Upper lobe of left lung (tissue), 6 donors: ENCODE measurements at regions not wholly inside any gene's neighbourhood (a gene's known extent, or its start where the extent isn't known, plus 50 kb on each side); places are given as distances from the start of the nearest gene placed in this dataset.

Experiments used
- ATAC-seq, 2 donors: fragments of 200-7000 bp; cut with Tn5 transposase; one replicate each; pipeline ENCODE4 v1.9.1; 2022; ENCODE audit warnings: mild to moderate bottlenecking in 2 of 2, moderate library complexity in 2 of 2; ENCODE audit not compliant: low FRiP score in 2 of 2
- DNase-seq, 2 donors: peaks; one replicate each; pipeline ENCODE4 v3.0.0-alpha.2; 2019 to 2020
- H3K27ac ChIP-seq, 4 donors: fragments of 200-600 bp; sonication (generic); one replicate each; pipeline ENCODE4 v1.5.1; 2016 to 2019
- H3K27me3 ChIP-seq, 4 donors: fragments of 200-600 bp; sonication (generic); one replicate each; pipeline ENCODE4 v1.5.1; 2017 to 2019
- H3K36me3 ChIP-seq, 4 donors: fragments of 200-600 bp; sonication (generic); one replicate each; pipeline ENCODE4 v1.5.1; 2016 to 2019
- H3K4me1 ChIP-seq, 4 donors: fragments of 200-600 bp; sonication (generic); one replicate each; pipeline ENCODE4 v1.5.1; 2018 to 2019
- H3K4me3 ChIP-seq, 4 donors: fragments of 200-600 bp; sonication (generic); one replicate each; pipeline ENCODE4 v1.5.1; 2017 to 2019; ENCODE audit warnings: mild to moderate bottlenecking in 2 of 4, moderate library complexity in 1 of 4
- H3K9me3 ChIP-seq, 4 donors: fragments of 200-600 bp; sonication (generic); one replicate each; pipeline ENCODE4 v1.5.1; 2018 to 2019
- EP300 ChIP-seq, 4 donors: sonication (generic); formaldehyde crosslinking; IDR thresholded peaks; one replicate each; pipeline ENCODE4 v1.5.1; 2017; ENCODE audit warnings: antibody characterized with exemption in 4 of 4, control low read depth in 2 of 4
- POLR2A ChIP-seq, 4 donors: fragments of 450-650 bp; IDR thresholded peaks; one replicate each; pipeline ENCODE4 v1.5.1; 2016 to 2017; ENCODE audit warnings: antibody characterized with exemption in 4 of 4, mild to moderate bottlenecking in 2 of 4
- POLR2AphosphoS5 ChIP-seq, 2 donors: sonication (generic); formaldehyde crosslinking; IDR thresholded peaks; one replicate each; pipeline ENCODE4 v1.5.1; 2017; ENCODE audit warnings: antibody characterized with exemption in 2 of 2
- WGBS, 2 donors: methylation state at CpG; one replicate each; pipeline ENCODE4 v1.1.5; 2017 to 2018; 5-methylcytosine and 5-hydroxymethylcytosine counted together
- TF ChIP-seq, protein P1 (sequence below), 6 experiments: fragments of 450-650 bp in 4 of 6; fragments of 200-600 bp in 2 of 6; sonication (generic) in 2 of 6; IDR thresholded peaks; one replicate each; pipeline ENCODE4 v1.5.1; 2016 to 2019; ENCODE audit warnings: antibody characterized with exemption in 6 of 6
- donor health status: DM: no; HTN: no; CAD: no; lungs with moderate emphysema.
- donor health status: DM: no; HTN: yes; CAD: no; lungs with severe emphysema.

DNA sequence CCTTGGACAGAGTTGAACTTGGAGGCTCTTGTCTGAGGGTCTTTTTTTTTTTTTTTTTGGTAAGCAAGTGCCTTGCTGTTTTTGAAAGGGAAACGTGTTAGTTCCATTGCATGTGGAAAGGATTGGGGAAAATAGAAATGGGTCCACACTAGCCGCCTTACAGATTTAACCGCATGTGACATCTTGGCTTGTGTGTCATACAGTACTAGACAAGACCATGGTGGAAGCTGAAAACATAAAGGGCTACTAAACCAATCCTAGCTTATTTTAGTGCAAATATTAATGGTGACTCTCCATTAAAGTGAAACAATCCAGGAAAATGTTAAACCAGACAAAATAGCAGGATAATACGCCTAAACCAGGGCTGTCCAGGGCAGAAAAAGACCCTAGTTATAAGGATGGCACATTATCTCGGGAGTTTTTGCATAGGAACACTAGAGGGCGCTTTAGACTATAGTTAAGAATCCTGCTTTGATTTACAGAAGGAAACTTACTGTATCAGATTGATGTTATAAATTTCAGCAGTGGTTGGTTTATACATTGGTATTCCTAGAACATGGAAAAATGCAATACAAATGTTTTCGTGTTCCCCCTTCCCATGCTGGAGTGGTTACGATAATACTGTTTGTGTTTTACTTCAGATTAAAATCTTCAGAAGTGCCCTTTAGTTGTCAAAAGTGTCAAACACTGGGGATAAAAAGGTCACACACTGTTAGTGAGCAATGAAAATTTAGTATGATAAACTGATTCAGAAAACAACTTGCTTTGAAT, 59.8 kb upstream of the DEK start:
- Histone ChIP-seq H3K36me3 (no peaks in the 10 kb centered on the region), H3K9me3 (no peaks in the 10 kb centered on the region), H3K27ac (no peak overlapping the region), H3K27me3 (no peaks in the 10 kb centered on the region), H3K4me1 (peaks cover 0 to 15% (median 10%) of the 10 kb centered on the region in 4 donors), H3K4me3 (no peak overlapping the region)
- DNase-seq, result no peak
- whole genome bisulfite sequencing, 2 donors, result 31% methylated on average over 8 of the region's 8 CpGs
- ATAC-seq, result peak; percentile 66 to 84
- TF ChIP-seq, protein P1, sequence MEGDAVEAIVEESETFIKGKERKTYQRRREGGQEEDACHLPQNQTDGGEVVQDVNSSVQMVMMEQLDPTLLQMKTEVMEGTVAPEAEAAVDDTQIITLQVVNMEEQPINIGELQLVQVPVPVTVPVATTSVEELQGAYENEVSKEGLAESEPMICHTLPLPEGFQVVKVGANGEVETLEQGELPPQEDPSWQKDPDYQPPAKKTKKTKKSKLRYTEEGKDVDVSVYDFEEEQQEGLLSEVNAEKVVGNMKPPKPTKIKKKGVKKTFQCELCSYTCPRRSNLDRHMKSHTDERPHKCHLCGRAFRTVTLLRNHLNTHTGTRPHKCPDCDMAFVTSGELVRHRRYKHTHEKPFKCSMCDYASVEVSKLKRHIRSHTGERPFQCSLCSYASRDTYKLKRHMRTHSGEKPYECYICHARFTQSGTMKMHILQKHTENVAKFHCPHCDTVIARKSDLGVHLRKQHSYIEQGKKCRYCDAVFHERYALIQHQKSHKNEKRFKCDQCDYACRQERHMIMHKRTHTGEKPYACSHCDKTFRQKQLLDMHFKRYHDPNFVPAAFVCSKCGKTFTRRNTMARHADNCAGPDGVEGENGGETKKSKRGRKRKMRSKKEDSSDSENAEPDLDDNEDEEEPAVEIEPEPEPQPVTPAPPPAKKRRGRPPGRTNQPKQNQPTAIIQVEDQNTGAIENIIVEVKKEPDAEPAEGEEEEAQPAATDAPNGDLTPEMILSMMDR (IDR thresholded peaks at IDR 0.05), result peak; percentile 55 to 80 (median 72)
- TF ChIP-seq POLR2A (IDR thresholded peaks at IDR 0.05), result no peak

DNA sequence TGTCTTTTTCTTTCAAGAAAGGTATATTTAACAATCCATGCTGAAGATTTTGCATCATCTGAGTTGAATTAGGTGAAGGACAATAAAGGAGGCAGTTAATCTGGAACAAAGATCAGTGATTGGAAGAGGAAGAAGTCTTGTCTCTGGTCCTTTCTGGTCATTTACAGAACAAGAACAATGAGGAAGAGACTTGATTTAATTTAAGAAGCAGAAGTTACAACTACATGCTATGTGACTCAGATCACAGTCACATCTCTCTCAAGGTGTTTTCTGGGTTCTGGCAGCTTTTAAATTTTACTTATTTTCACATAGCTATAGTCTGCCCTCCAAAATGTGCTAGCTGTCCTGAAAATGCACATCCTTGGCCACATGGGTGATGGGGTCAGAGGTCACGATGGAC, 53.5 kb upstream of the DEK start:
- H3K27ac ChIP-seq, result no peak overlapping the region
- ATAC-seq (no peak), DNase-seq (no peak)
- H3K4me3 ChIP-seq, result no peak overlapping the region
- H3K27me3 ChIP-seq, result no peaks in the 10 kb centered on the region
- no peaks in the 10 kb centered on the region for H3K4me1 ChIP-seq
- H3K9me3 ChIP-seq, result no peaks in the 10 kb centered on the region
- TF ChIP-seq, protein P1 (IDR thresholded peaks at IDR 0.05), result no peak
- no peak for TF ChIP-seq EP300 (IDR thresholded peaks at IDR 0.05)
- TF ChIP-seq POLR2AphosphoS5 (IDR thresholded peaks at IDR 0.05), result no peak
- no peak for TF ChIP-seq POLR2A (IDR thresholded peaks at IDR 0.05)
- WGBS, 2 donors, result 0 to 47% methylated on average over 1 of the region's 1 CpG
- H3K36me3 ChIP-seq, result no peaks in the 10 kb centered on the region

DNA sequence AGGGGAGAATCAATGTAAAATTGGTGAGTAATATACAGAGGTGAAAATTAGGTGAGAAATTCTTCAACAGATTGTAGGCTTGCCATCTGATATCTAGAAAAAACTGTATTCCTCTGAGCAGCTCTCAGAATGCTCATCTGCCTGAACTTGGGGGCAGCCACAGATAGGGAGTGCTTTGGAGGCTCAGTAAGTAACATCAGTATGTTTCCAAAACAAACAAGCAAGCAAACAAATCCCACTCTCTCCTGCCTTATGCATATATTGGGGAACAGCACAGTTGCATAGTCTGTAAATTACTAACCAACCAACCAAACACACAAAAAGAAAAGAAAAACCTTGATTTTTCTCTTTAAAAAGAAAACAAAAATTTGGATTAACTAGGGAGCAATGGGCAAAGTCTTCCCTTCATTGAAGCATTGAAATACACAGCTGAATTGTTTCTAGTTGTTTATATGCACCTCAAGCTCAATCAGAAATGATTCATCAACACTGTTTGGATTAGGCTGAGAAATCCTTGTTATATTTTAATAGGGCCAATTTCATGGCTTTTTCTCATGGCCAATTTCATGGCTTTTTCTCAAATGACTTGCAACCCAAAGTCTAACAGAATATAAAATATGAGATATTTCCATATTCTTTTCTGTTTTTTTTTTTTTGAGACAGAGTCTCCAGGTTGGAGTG, 50.1 kb upstream of the DEK start:
- Histone ChIP-seq H3K4me1 (no peaks in the 10 kb centered on the region), H3K9me3 (no peaks in the 10 kb centered on the region), H3K27me3 (no peaks in the 10 kb centered on the region), H3K36me3 (no peaks in the 10 kb centered on the region), H3K27ac (no peak overlapping the region), H3K4me3 (no peak overlapping the region)
- ATAC-seq (no peak), DNase-seq (no peak)
- TF ChIP-seq POLR2A (IDR thresholded peaks at IDR 0.05), result no peak
- TF ChIP-seq POLR2AphosphoS5 (IDR thresholded peaks at IDR 0.05), result no peak
- TF ChIP-seq, protein P1 (IDR thresholded peaks at IDR 0.05), result no peak
- TF ChIP-seq EP300 (IDR thresholded peaks at IDR 0.05), result no peak
